ENCODE measurements at regions not wholly inside any gene's neighbourhood (a gene's known extent, or its start where the extent isn't known, plus 50 kb on each side); places are given as distances from the start of the nearest gene placed in this dataset.

- no peaks in the 10 kb centered on the region for H3K4me1 ChIP-seq (ENCODE audit: control insufficient read depth in 1 of 2, insufficient read depth in 2 of 2, low read length in 2 of 2)
- H3K9me3 ChIP-seq (ENCODE audit: control insufficient read depth in 1 of 2, low read length in 2 of 2), result peaks cover 0 to 6% of the 10 kb centered on the region in 2 donors
- no peak overlapping the region for H3K27ac ChIP-seq (ENCODE audit: low read length)
- H3K4me3 ChIP-seq (ENCODE audit: low read depth in 1 of 2, low read length in 2 of 2), result no peak overlapping the region
- H3K27me3 ChIP-seq (ENCODE audit: low read depth, low read length), result no peaks in the 10 kb centered on the region
- no peaks in the 10 kb centered on the region for H3K36me3 ChIP-seq (ENCODE audit: control insufficient read depth in 1 of 2, insufficient read depth in 2 of 2, low read length in 2 of 2)
These were observed 321.1 kb upstream of the SULF2 start for GRCh38 chr20:48106428-48106827.

- H3K9me3 ChIP-seq (ENCODE audit: control insufficient read depth in 1 of 2, low read length in 2 of 2), result peaks cover 0 to 6% of the 10 kb centered on the region in 2 donors
- no peaks in the 10 kb centered on the region for H3K27me3 ChIP-seq (ENCODE audit: low read depth, low read length)
- H3K4me1 ChIP-seq (ENCODE audit: control insufficient read depth in 1 of 2, insufficient read depth in 2 of 2, low read length in 2 of 2), result no peaks in the 10 kb centered on the region
- H3K4me3 ChIP-seq (ENCODE audit: low read depth in 1 of 2, low read length in 2 of 2), result no peak overlapping the region
- no peak overlapping the region for H3K27ac ChIP-seq (ENCODE audit: low read length)
- no peaks in the 10 kb centered on the region for H3K36me3 ChIP-seq (ENCODE audit: control insufficient read depth in 1 of 2, insufficient read depth in 2 of 2, low read length in 2 of 2)
These were observed 320.2 kb upstream of the SULF2 start for GRCh38 chr20:48105526-48105925.

DNA sequence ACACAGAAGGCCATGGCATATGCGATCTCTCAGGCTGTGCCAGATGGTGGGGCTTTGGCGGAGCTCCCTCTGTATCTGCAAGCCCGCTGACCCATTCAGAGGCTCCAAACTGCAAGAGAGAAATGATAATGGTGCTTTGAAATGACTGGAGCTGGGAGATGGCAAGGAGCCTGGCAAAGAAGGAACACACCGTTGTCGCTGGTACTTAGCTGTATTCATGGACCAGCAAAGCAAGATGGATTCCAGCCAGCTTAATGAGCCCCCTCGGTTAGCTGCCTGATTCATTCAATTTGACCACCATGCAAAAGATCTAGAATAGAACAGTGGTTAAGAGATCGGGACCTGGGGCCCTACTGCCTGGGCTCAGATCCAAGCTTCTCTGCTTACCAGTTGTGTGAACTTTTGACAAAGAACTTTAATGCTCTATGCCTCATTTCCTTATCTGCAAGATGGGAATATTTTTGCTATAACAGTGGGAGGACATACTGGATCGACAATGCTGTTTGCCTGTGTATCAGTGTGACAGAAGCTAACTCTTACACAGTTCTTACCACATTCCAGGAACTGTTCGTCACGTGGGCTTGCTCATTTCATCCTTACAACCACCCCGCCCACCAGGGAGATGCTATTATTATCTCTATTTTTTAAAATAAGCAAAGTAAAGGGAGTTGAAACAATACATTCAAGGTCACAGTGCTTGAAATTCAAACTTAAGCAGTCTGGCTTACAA, 317.8 kb upstream of the SULF2 start:
- Histone ChIP-seq H3K36me3 (ENCODE audit: control insufficient read depth in 1 of 2, insufficient read depth in 2 of 2, low read length in 2 of 2) (no peaks in the 10 kb centered on the region), H3K9me3 (ENCODE audit: control insufficient read depth in 1 of 2, low read length in 2 of 2) (peaks cover 0 to 6% of the 10 kb centered on the region in 2 donors), H3K4me3 (ENCODE audit: low read depth in 1 of 2, low read length in 2 of 2) (no peak overlapping the region), H3K27me3 (ENCODE audit: low read depth, low read length) (no peaks in the 10 kb centered on the region), H3K4me1 (ENCODE audit: control insufficient read depth in 1 of 2, insufficient read depth in 2 of 2, low read length in 2 of 2) (no peaks in the 10 kb centered on the region), H3K27ac (ENCODE audit: low read length) (no peak overlapping the region)

DNA sequence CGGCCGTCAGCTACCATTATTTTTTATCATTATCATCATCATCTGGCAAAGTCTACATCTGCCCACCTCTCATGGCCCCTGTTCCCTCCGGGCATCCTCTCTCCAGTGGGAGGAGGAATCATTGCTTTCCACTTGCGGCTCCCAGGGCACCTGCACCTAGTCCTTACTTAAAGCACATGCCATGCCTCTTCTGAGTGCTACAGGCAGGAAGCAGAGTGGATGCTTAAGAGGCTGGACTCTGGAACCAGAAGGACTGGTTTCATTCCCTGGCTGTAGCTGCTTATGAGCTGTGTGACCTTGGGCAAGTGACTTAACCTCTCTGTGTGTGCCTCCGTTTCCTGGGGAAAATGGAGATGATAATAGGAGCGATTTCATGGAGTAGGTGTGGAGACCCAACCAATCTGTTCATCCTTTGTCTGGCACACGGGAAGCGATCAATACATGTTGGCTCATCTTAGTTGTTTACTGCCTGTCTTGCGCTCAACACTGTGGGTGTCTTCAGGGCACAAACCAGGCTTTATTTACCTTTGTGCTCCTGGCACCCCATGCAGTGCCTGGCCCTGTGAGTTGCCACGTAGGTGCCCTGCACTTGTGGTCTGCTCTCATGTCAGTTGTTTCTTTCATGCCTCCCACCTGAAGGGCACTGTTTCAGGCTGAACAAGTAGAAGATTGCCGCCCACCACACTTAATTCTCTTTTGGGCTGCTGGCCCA, 317.0 kb upstream of the SULF2 start:
- Histone ChIP-seq H3K27ac (ENCODE audit: low read length) (no peak overlapping the region), H3K9me3 (ENCODE audit: control insufficient read depth in 1 of 2, low read length in 2 of 2) (peaks cover 0 to 6% of the 10 kb centered on the region in 2 donors), H3K4me1 (ENCODE audit: control insufficient read depth in 1 of 2, insufficient read depth in 2 of 2, low read length in 2 of 2) (no peaks in the 10 kb centered on the region), H3K4me3 (ENCODE audit: low read depth in 1 of 2, low read length in 2 of 2) (no peak overlapping the region), H3K36me3 (ENCODE audit: control insufficient read depth in 1 of 2, insufficient read depth in 2 of 2, low read length in 2 of 2) (no peaks in the 10 kb centered on the region), H3K27me3 (ENCODE audit: low read depth, low read length) (no peaks in the 10 kb centered on the region)

DNA sequence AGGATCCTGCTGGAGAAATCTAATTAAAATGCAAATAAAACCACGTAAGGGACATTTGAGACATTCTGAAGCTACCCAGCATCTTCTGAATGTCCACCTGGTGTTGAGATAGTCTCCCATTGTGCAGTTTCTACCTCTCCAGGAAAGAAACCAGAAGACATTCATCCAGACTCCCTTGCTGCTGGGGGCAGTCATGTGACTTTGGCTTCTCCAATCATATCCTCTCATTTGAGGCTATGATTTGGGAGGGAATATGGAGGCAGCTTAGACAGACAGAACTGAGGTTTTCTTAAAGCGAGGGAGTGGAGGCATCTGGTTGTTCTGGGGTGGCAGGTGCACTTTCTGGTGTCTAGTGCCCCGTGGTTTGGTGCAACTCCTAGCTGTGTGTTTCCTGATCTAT, 315.2 kb upstream of the SULF2 start:
- peaks cover 0 to 4% of the 10 kb centered on the region in 2 donors for H3K9me3 ChIP-seq (ENCODE audit: control insufficient read depth in 1 of 2, low read length in 2 of 2)

DNA sequence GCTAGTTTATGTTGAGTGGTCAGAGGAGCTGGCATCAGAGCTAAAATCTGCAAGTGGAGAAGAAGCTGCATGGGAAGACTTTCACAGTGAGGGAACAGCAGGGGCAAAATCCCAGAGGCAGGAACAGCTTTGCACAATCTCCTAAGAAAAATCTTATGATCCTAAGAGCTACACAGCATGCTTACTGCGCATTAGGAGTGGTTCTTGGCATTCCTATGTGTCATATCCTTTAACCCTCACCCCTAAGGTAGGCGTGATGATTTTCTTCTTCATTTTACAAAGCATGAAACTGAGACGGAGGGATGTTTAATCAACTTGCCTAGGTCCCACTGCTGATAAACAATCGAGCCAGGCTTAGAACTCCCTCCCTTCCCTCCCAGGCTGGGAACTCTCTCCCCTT, 313.6 kb upstream of the SULF2 start:
- no peaks in the 10 kb centered on the region for H3K4me1 ChIP-seq (ENCODE audit: control insufficient read depth in 1 of 2, insufficient read depth in 2 of 2, low read length in 2 of 2)
- H3K27ac ChIP-seq (ENCODE audit: low read length), result no peak overlapping the region

More for the DNA sequence above, 315.2 kb upstream of the SULF2 start:
- H3K36me3 ChIP-seq (ENCODE audit: control insufficient read depth in 1 of 2, insufficient read depth in 2 of 2, low read length in 2 of 2), result no peaks in the 10 kb centered on the region
- no peak overlapping the region for H3K4me3 ChIP-seq (ENCODE audit: low read depth in 1 of 2, low read length in 2 of 2)
- no peaks in the 10 kb centered on the region for H3K27me3 ChIP-seq (ENCODE audit: low read depth, low read length)
- no peak overlapping the region for H3K27ac ChIP-seq (ENCODE audit: low read length)
- no peaks in the 10 kb centered on the region for H3K4me1 ChIP-seq (ENCODE audit: control insufficient read depth in 1 of 2, insufficient read depth in 2 of 2, low read length in 2 of 2)

GRCh38 chr20:48098099-48098498, 312.8 kb upstream of the SULF2 start:
- H3K36me3 ChIP-seq (ENCODE audit: control insufficient read depth in 1 of 2, insufficient read depth in 2 of 2, low read length in 2 of 2), result no peaks in the 10 kb centered on the region
- no peak overlapping the region for H3K27ac ChIP-seq (ENCODE audit: low read length)

More for the DNA sequence above, 313.6 kb upstream of the SULF2 start:
- H3K4me3 ChIP-seq (ENCODE audit: low read depth in 1 of 2, low read length in 2 of 2), result no peak overlapping the region
- H3K9me3 ChIP-seq (ENCODE audit: control insufficient read depth in 1 of 2, low read length in 2 of 2), result no peaks in the 10 kb centered on the region
- H3K36me3 ChIP-seq (ENCODE audit: control insufficient read depth in 1 of 2, insufficient read depth in 2 of 2, low read length in 2 of 2), result no peaks in the 10 kb centered on the region
- no peaks in the 10 kb centered on the region for H3K27me3 ChIP-seq (ENCODE audit: low read depth, low read length)

DNA sequence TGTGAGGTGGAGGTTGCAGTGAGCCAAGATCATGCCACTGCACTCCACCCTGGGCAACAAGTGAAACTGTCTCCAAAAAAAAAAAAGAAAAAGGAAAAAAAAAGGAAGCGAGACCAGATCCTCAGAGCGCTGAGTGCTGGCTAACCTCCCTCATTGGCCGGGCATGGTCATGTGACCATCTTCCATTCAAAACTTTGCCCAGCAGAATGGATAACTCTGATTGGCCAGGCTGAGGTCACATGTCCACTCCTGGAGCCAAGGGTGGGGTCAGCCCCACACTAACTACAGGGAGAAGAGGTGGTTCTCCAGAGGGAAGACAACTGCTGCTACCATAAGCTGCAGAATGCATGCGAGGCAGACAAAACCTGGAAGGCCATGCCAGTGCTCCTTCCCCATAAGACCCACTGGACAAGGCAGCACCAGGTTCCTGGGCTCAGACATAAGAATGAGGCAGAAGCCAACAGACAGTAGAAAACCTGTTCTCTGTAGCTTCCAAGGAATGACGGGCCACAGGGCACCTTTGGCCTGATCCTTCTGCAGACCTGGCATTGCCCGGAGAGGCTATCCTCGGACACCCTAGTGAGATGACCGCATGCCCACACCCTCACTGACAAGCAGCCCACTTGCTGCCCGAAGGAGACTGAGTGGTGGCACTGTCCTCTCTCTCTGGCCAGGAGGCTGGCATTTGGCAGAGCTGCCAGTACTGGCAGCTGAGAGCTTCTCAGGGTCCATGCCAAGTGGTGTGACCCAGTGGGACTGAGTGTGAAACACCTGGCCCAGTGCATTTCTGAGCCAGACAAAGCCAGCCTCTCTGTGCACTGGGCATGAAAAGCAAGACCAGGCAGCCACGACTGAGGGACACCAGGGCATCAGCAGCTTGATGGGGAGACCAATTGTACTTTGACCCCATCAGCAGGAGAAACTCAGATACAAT, 311.9 kb upstream of the SULF2 start:
- Histone ChIP-seq H3K36me3 (ENCODE audit: control insufficient read depth in 1 of 2, insufficient read depth in 2 of 2, low read length in 2 of 2) (no peaks in the 10 kb centered on the region), H3K9me3 (ENCODE audit: control insufficient read depth in 1 of 2, low read length in 2 of 2) (no peaks in the 10 kb centered on the region), H3K4me1 (ENCODE audit: control insufficient read depth in 1 of 2, insufficient read depth in 2 of 2, low read length in 2 of 2) (no peaks in the 10 kb centered on the region), H3K4me3 (ENCODE audit: low read depth in 1 of 2, low read length in 2 of 2) (no peak overlapping the region), H3K27ac (ENCODE audit: low read length) (no peak overlapping the region), H3K27me3 (ENCODE audit: low read depth, low read length) (no peaks in the 10 kb centered on the region)

More at GRCh38 chr20:48098099-48098498, 312.8 kb upstream of the SULF2 start:
- no peak overlapping the region for H3K4me3 ChIP-seq (ENCODE audit: low read depth in 1 of 2, low read length in 2 of 2)
- no peaks in the 10 kb centered on the region for H3K4me1 ChIP-seq (ENCODE audit: control insufficient read depth in 1 of 2, insufficient read depth in 2 of 2, low read length in 2 of 2)
- no peaks in the 10 kb centered on the region for H3K9me3 ChIP-seq (ENCODE audit: control insufficient read depth in 1 of 2, low read length in 2 of 2)
- H3K27me3 ChIP-seq (ENCODE audit: low read depth, low read length), result no peaks in the 10 kb centered on the region

DNA sequence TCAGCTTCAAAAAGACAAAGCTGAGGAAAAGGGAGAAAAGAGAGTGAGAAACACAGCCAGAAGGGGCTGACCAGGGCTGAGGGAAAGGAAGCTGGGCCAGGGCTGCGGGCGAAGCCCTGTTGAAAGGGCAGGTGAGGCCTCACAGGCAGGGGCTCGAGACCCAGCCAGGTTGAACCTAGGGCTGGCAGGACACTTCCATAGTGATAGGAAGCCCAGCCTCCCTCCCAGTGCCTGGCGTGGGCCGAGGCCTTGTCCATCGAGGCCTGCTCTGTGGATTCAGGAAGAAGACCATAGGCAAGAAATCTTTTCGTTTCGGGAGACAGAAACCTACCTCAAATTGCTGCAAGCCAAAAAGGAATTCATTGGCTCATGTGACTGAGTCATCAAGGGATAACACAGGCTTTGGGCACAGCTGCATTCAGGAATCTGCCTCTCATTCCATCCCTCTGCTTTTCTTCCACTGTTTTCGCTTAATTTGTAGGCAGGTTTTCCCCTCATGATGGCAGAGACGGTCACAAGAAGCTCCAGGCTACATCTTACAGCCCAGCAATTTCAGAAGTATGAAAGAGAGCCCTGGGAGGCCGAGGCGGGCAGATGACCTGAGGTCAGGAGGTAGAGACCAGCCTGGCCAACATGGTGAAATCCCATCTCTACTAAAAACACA, 311.1 kb upstream of the SULF2 start:
- no peaks in the 10 kb centered on the region for H3K9me3 ChIP-seq (ENCODE audit: control insufficient read depth in 1 of 2, low read length in 2 of 2)

GRCh38 chr20:48094944-48095343, 309.7 kb upstream of the SULF2 start:
- Histone ChIP-seq H3K27me3 (ENCODE audit: low read depth, low read length) (no peaks in the 10 kb centered on the region), H3K4me3 (ENCODE audit: low read depth in 1 of 2, low read length in 2 of 2) (no peak overlapping the region), H3K27ac (ENCODE audit: low read length) (no peak overlapping the region), H3K36me3 (ENCODE audit: control insufficient read depth in 1 of 2, insufficient read depth in 2 of 2, low read length in 2 of 2) (no peaks in the 10 kb centered on the region), H3K9me3 (ENCODE audit: control insufficient read depth in 1 of 2, low read length in 2 of 2) (no peaks in the 10 kb centered on the region), H3K4me1 (ENCODE audit: control insufficient read depth in 1 of 2, insufficient read depth in 2 of 2, low read length in 2 of 2) (no peaks in the 10 kb centered on the region)

More for the DNA sequence above, 311.1 kb upstream of the SULF2 start:
- no peaks in the 10 kb centered on the region for H3K4me1 ChIP-seq (ENCODE audit: control insufficient read depth in 1 of 2, insufficient read depth in 2 of 2, low read length in 2 of 2)
- no peak overlapping the region for H3K27ac ChIP-seq (ENCODE audit: low read length)
- H3K4me3 ChIP-seq (ENCODE audit: low read depth in 1 of 2, low read length in 2 of 2), result no peak overlapping the region
- no peaks in the 10 kb centered on the region for H3K36me3 ChIP-seq (ENCODE audit: control insufficient read depth in 1 of 2, insufficient read depth in 2 of 2, low read length in 2 of 2)
- H3K27me3 ChIP-seq (ENCODE audit: low read depth, low read length), result no peaks in the 10 kb centered on the region

Data from muscle layer of duodenum (tissue), 2 donors.